ENCODE measurements at regions not wholly inside any gene's neighbourhood (a gene's known extent, or its start where the extent isn't known, plus 50 kb on each side); places are given as distances from the start of the nearest gene placed in this dataset.

DNA sequence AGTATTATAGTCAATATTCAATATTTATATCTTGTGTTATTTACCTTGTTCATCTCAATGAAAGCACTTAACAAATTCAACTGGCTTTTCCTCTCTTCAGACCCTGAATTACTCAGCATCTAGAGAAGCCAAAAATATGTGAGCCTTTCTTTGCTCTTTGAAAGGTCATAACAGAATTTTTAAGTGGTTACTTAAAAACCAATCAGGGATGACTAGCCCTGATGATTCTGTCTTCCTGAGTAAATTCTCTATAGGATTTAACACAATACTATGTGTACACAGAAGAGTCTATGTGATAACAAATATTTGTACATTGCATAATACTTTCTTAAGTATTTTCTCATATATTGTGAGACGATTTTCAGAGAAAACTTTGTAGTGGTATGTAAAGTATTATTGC is 546.3 kb downstream of the MAT2B start:
- DNase-seq = no peak

DNA sequence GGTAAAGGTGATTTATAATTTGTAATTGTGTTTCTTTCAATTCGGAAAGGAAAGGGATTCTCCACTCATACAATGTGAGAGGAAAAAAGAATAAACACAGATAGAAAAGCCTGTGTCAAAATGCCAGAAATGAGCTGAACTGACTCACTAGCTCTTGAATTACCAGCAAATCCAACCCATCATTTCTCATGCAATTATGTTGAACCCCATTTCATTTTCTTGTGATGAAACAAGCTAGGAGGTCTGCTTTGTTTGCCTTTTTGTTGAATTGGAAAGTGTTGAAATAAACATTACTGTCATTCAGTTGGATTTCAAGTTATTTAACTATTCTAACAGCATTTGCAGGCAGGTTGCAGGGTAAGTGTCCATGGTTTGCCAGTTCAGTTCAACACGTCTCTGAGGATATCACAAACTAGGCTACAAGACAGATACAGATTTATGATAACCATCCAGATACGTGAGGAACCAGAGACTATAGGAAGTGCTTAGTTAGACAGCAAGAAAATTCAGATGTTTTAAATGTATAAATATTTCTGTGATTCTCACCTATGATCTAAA is 547.2 kb downstream of the MAT2B start:
- no peak for DNase-seq

DNA sequence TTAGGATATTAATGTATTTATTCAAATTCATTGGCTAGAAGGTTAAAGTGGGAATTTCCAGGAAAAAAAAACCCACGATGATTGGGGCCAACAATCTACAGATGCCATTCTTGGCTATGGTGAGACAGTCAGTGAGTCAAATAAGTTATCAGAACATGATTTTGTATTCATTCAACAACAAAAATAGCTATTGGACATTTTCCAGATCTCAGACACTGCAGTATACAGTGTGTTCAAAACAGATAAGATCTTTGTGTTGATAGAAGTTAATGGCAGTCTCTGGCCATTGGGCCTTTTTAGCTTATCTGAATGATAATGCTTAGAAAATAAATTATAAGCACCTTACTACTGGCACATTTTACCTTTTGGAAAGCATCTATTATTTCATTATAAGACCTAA is 547.7 kb downstream of the MAT2B start:
- no peak for DNase-seq

DNA sequence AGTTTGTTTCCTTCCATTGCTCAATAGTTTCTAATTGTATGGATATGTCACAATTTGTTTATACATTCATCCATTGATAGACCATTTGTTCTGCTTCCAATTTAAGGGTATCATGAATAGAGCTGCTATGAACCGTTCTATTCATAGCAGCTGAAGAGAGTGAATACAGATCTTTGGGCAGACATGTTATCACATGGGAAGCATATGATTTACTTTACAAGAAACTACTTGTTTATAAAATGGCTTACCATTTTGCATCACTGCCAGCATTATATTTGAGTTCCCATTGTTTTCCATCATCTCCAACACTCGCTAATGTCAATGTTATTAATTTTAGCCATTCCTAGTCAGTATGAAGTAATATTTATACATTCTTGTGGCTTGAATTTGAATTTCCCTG is 549.0 kb downstream of the MAT2B start:
- DNase-seq = no peak

DNA sequence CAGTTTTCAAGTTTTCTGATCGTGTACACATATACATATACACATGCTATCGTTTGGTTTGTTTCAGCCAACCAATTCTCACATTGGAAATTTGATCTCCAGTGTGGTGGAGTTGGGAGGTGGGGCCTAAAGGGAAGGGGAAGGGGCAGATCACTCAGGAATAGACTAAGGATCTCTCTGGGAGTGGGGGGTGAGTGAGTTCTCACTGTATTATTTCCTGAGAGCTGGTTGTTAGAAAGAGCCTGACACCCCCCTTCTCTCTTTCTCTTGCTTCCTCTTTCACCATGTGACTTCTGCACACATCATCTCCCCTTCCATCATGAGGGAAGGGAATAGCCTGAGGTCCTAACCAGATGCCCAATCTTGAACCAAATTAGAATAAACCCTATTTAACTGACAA is 551.7 kb downstream of the MAT2B start:
- DNase-seq = no peak

DNA sequence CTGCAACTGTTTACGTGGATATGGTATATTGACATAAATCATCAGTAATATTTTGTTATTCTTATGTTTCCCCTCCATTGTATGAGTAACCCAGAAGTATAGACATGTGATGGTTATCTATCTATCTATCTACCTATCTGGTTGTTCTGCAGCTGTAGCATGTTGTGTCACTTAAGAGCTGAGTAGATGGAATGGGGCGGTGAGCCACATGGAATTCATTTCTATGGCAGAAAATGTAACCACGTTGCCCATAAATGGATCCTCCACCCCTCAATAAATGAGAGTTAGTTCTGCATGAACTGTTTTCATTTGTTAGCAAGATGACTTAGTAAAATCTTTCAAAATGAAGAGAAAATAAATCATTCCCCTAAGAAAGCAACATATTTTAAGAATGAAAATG is 553.2 kb downstream of the MAT2B start:
- no peak for DNase-seq

DNA sequence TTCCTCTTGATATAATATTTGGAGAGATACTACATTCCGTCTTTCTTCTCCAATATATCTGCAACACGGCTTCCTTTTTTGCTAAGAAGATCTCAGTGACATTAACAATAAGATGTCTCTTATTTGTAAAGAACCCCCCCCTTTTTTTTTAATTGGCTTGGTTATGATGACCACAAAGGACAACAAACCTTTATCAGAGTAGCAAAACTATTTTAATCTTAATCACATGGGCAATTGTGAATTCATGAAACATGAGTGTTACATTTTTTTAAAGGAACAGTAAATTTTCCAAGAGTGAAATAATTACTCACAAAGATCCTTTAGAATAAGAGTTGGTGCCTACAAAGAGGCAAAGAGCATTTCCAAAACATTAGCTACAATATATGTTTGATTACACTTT is 554.1 kb downstream of the MAT2B start:
- no peak for DNase-seq

DNA sequence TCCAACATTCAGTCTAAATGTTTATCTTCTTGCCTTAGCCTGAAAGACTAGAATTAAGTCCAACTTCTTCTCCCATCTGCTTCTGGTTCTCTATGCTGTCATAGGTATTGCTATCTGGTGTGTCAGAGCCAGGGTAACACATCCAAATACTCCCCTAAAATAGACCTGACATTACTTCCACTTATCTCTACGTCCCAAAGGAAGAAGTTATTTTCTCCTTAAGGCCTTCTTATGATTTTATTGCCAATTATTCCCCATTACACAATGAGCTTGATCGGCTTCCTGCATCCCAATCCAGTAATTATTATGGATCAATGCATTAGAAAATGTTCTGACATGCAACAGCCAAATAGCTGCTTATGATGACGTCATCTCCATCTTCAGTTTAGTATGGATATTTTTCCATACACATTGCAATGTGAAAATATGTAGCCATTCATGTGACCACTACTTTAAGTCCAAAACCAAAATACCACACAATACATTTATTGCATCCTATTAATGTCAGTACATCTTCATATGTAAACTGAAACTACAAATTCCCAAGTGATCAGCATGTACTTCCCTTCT is 555.5 kb downstream of the MAT2B start:
- no peak for DNase-seq

DNA sequence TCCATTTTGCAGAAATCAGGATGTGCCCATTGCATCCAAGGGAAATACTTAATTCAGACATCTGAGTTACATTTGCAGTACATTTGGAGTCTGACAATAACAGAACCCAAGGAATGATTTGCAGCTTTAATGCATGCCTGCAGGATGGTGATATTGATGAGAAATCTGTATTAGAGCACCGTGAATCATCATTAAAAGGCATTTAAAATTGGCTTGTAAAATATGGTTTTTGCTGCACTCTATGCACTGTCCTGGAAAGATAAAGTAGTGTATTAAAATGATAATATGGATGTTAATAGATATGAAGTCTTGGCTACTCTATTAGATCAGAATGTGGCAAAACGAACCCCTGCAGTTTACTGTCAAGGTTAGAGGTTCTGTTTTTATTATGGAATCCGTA is 556.9 kb downstream of the MAT2B start:
- DNase-seq = no peak

DNA sequence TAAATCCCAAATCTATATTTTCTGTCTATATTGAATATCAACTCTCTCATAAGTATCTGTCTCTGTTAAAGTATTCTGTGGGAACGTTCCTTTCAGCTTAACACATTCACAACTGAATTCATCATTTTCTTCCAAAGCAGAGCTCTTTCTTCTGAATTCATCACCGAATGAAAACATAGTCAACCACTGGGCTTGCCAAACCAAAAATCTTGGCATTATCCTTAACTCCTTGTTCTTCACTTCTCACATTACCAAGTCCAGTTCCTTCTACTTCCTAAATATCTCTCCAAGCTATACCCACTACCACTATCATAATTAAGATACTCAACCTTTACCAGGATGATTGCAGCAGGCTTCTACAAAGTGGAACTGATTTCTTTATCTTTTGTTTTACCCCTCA is 559.8 kb downstream of the MAT2B start:
- DNase-seq = no peak

DNA sequence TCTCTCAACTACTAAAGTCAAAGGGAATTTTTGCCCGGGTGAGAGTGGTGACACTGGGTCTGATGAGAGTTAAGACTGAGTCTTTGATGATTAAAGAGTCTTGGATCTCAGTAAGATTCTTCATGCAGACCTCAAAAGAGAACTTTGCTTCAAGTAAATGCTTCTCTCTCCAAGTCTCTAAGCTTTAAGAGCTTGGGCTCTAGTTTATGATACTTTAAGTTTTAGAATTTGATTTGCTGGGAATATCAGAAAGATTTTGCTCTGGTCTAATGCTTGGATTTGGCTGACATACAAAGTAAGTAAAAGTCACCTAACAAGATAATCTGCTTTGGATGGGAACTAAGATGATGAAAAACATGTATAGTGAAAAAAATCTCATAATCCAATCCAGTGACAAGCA is 566.3 kb downstream of the MAT2B start:
- no peak for DNase-seq

DNA sequence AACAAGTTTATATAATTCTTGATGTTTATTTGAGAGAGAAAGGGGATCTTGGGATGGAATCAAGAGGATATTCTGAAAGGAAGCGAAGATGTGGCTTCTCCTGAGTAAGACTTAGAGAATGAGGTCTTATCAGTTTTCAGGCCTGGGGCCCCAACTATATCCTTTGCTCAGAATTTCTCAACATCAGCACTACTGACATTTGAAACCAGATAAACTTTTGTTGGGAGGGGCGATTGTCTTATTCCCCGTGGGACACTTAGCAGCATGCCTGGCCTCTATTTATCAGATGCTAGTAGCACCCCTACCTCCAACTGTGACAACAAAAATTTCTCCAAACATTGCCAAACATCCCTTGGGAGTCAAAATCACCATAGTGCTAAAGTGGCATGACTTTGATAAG is 567.7 kb downstream of the MAT2B start:
- no peak for DNase-seq

DNA sequence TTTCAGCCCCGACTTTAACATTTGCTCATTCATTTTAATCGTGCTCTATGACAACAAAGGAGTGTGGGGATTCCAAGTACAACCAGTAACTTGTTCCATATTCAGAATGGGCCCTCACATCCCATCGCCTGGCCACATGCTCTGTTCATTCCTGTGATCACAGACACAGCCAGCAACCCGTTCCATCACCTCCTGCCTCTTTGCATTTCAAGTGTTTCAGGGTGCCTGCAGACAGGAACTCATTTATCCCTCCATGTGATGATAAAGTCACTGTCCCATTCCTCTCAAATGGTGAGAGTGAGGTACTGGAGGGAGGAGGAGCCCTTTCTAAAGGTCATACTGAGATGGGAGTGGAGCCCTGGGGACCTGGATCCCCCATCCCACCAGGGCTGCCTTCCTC is 571.1 kb downstream of the MAT2B start:
- no peak for DNase-seq

DNA sequence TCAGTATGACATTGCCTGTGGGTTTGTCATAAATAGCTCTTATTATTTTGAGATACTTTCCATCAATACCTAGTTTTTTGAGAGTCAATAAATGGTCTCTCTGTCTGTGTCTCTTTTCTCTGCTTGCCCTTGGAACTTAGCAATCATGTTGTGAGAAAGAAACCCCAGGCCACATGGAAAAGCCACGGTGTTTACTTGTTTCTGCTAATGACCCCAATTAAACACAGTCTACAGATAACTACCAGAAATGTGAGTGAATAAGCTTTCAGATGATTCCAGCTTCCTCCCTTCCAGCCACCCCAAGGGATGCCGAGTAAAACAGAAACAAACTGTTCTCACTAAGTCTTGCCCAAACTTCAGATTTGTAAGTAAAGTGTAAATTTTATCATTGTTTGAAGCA is 584.9 kb downstream of the MAT2B start:
- DNase-seq = no peak

DNA sequence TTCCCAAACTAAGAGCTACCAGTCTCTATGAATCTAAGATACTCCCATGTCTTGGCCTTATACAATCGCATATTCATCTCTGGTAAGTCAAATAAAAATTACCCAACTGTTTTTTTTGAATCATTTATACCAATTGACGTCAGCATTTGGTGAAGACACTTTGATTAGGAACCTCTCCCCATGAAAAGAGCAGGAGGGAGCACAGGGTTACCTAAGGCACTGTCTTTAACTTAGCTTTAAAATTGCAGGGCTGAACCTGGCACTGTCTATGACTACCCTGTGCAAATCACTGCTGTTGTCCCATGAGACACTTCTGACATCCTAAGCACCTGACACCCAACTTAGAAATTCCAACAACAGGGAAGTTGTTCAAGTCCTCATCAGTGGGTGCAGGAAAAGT is 586.4 kb downstream of the MAT2B start:
- no peak for DNase-seq

DNA sequence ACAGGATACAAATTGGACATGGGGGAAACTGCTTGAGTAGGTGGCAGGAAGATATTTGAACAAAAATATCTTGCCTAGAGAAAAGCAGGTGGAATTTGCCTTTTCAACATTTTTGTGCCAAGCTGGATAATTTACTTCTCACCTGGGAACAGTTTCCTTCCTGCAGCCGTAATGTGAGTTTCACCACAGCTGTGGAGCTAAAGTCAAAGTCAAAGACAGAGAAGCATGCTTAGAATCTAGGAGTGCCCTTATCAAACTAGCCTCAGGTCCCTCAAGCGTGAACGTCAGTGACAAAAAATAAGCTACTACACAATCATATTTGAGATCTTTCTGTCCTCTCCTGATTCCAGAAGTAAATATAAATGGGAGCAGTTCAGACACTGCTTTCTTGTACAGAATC is 588.9 kb downstream of the MAT2B start:
- no peak for DNase-seq

DNA sequence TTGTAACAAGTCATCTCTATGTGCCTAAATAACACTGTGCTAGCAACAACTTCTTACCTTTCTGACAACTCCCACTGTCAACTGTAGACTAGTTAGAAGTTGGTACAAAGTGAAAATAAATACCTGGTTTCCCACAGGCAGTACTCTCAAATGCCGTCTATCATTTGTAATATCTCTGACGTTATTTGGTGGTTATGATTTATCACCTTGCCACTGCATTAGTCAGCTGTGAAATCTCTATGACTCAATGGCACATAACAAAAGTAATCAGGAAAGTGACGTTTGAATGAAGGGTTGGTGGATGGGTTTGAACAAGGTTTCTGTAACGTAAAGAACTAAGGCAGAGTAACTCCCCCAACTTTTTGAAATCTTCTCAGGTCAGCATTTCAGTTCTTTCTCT is 592.3 kb downstream of the MAT2B start:
- DNase-seq = no peak

DNA sequence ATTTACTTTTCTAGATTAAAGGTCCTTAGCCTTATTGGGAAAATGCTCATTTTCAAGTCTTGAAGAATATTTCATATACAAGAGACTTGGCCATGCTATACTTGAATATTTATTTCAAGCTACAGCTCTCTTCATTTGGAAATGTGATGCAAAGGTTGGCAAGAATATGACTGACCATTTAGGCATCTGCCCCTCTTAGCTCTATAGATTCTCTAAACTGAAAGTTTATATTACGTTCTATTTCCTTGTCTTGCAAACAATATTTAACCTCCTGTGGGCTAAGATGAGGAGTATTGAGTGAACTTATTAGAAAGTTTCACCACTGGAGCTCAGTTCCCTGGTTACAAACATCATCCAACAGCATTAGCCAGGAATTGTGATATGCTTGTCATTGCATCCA is 593.1 kb downstream of the MAT2B start:
- DNase-seq = no peak

DNA sequence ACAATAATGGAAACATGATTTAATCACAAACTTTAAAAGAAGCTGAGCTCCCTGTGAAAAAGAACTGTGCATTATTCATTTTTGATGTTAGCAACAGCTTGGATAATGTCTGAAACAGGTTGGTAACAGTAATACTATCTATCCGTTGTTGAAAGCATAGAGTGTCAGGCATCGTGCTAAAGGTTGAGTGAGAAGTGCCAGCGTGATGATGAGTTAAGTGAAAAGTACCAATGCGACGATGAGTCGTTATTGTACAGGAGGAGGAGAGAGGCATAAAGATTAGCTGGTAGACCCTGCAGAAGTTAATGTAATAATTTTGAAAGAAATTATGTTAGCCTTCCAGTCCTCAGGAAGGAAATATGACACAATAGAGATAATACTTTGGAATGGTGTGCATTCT is 593.6 kb downstream of the MAT2B start:
- no peak for DNase-seq

DNA sequence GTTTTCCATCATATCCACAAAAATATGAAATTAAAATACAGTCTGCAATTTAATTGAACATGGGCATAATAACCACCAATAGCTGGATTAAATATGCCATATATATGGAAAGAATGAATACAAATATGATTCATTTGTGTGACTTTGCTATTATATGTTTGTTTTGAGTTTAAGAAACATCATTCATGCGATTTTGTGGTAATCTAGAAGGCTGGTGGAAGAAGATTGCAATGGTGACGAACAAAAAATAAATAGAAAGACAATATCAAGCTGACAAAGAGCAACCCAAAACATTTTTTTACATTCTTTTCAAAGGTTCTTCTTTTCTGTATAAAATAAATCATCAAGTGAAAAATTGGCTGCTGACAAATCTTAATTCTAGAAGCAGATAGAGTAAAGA is 610.0 kb downstream of the MAT2B start:
- DNase-seq = no peak

DNA sequence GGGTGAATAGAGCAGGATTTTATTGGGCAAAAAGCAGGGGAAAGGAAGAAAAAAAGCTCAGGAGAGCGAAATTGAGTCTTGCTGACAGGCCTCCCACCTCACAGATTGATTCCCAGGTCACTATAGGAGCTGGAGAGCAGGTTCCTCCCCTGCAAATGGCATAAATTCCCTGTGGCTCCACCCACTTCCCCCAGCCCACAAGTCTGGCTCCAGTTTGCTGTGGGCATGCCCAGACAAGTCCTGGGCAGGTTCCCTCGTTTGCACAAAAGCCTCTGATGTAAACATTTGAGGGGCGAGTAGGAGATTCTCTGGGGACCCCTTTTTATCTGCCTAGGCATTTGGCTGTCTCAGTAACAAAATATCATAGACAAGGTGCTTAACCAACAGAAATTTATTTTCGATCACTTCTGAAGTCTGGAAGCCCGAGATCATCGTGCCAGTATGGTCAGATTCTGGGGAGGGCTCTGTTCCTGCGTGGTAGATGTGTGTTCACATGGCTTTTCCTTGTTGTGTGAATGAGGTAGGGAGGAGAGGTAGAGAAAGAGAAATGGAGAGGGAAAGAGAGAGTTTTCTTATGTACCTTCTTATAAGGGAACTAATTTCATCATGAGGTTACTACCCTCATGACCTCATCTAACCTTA is 614.5 kb downstream of the MAT2B start:
- DNase-seq = no peak

DNA sequence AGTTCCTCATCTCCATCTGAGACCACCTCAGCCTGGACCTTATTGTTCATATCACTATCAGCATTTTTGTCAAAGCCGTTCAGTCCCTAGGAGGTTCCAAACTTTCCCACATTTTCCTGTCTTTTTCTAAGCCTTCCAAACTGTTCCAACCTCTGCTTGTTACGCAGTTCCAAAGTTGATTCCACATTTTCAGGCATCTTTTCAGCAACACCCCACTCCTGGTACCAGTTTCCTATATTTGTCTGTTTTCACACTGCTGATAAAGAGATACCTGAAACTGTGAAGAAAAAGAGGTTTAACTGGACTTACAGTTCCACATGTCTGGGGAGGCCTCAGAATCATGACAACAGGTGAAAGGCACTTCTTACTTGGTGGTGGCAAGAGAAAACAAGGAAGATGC is 622.1 kb downstream of the MAT2B start:
- DNase-seq = no peak

DNA sequence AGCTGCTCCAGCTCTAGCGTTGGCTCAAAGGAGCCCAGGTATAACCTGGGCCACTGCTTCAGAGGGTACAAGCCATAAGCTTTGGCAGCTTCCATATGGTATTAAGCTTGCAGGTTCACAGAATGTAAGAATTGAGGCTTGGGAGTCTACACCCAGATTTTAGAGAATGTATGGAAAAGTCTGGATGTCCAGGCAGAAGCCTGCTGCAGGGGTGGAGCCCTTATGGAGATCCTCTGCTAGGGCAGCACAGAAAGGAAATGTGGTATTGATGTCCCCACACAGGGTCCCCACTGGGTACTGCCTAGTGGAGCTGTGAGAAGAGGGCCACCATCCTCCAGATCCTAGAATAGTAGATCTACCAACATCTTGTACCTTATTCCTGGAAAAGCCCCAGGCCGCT is 626.9 kb downstream of the MAT2B start:
- no peak for DNase-seq

DNA sequence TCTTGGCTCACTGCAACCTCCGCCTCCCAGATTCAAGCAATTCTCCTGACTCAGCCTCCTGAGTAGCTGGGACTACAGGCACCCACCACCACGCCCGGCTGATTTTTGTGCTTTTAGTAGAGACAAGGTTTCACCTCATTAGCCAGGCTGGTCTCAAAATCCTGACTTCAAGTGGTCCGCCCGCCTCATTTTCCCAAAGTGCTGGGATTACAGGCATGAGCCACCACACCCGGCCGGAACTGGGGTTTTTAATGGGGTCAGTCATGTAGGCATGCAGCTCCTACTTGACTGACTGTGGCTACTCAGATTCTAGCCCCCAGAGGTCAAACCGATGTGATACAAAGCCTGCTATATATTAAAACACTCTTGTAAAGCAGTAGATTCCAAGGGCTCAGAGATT is 631.7 kb downstream of the MAT2B start:
- DNase-seq = no peak

DNA sequence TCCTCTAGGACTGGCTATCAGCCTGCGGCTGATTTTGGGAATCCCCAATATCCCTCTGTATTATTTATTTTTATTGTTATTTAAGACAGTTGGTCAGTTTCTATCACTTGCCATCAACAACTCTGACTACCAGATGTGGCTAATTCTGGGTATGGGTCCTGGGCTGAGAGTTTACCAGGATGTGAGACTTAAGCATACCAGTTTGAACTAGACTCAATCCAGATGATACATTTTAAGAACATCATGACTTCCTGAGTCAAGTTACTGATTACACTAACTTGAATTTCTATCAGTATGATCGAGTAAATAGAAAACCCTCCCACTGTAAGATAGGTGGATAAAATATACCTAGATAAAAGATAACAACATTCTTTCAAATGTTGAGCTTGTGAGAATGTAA is 634.0 kb downstream of the MAT2B start:
- no peak for DNase-seq

All from 8988T (cell line).